MM.1S (cell line): ENCODE measurements at regions not wholly inside any gene's neighbourhood (a gene's known extent, or its start where the extent isn't known, plus 50 kb on each side); places are given as distances from the start of the nearest gene placed in this dataset.

ENCODE experiments used
- DNase-seq: peaks from one replicate; pipeline ENCODE4 v3.0.0-alpha.2; 2015
- H2AFZ ChIP-seq: fragments of 300-600 bp; sonication (generic); 2 replicates; pipeline ENCODE4 v1.6.0; 2016; ENCODE audit warnings: antibody characterized with exemption, low read length
- H3F3A ChIP-seq: fragments of 300-600 bp; sonication (generic); 2 replicates; pipeline ENCODE4 v1.6.1; 2016; ENCODE audit warnings: mild to moderate bottlenecking, antibody characterized with exemption, low read length, moderate library complexity, mixed read lengths; ENCODE audit not compliant: insufficient read depth
- H3K27ac ChIP-seq: fragments of 300-600 bp; sonication (generic); 2 replicates; pipeline ENCODE4 v1.5.1; 2016; ENCODE audit warnings: mild to moderate bottlenecking, low read length
- H3K27me3 ChIP-seq: fragments of 300-600 bp; sonication (generic); replicated peaks from 2 replicates; pipeline ENCODE4 v1.6.0; 2016; ENCODE audit warnings: low read length; ENCODE audit not compliant: insufficient read depth
- H3K36me3 ChIP-seq: fragments of 300-600 bp; sonication (generic); replicated peaks from 2 replicates; pipeline ENCODE4 v1.6.1; 2016; ENCODE audit warnings: mild to moderate bottlenecking, low read length, mixed read lengths; ENCODE audit not compliant: insufficient read depth
- H3K4me1 ChIP-seq: fragments of 300-600 bp; sonication (generic); 2 replicates; pipeline ENCODE4 v1.6.1; 2016; ENCODE audit warnings: low read length, mixed read lengths
- H3K4me2 ChIP-seq: fragments of 300-600 bp; sonication (generic); 2 replicates; pipeline ENCODE4 v1.6.0; 2016; ENCODE audit warnings: low read depth, low read length
- H3K4me3 ChIP-seq: fragments of 300-600 bp; sonication (generic); 2 replicates; pipeline ENCODE4 v1.5.1; 2016; ENCODE audit warnings: low read length, mixed read lengths
- H3K79me2 ChIP-seq: fragments of 300-600 bp; sonication (generic); 2 replicates; pipeline ENCODE4 v1.6.1; 2016; ENCODE audit warnings: mixed run types, low read length, mixed read lengths
- H3K9ac ChIP-seq: fragments of 300-600 bp; sonication (generic); 2 replicates; pipeline ENCODE4 v1.6.1; 2016; ENCODE audit warnings: low read length, mixed read lengths
- H3K9me2 ChIP-seq: fragments of 300-600 bp; sonication (generic); replicated peaks from 2 replicates; pipeline ENCODE4 v1.6.1; 2016; ENCODE audit warnings: mild to moderate bottlenecking, low read length, mixed read lengths; ENCODE audit not compliant: insufficient read depth
- H3K9me3 ChIP-seq: fragments of 300-600 bp; sonication (generic); replicated peaks from 2 replicates; pipeline ENCODE4 v1.6.1; 2016; ENCODE audit warnings: mild to moderate bottlenecking, low read length, mixed read lengths; ENCODE audit not compliant: insufficient read depth
- H4K20me1 ChIP-seq: fragments of 300-600 bp; sonication (generic); 2 replicates; pipeline ENCODE4 v1.6.1; 2016; ENCODE audit warnings: mild to moderate bottlenecking, low read length, moderate library complexity, mixed read lengths; ENCODE audit not compliant: insufficient read depth
- CTCF ChIP-seq: fragments of 300-600 bp; sonication (generic); IDR thresholded peaks from 2 replicates; pipeline ENCODE4 v1.5.1; 2016; ENCODE audit warnings: antibody characterized with exemption, low read length, mixed read lengths
- EZH2 ChIP-seq: fragments of 300-600 bp; sonication (generic); optimal IDR thresholded peaks from 2 replicates; pipeline ENCODE3; 2017; ENCODE audit warnings: low read depth, mild to moderate bottlenecking, antibody characterized with exemption, low read length, mixed read lengths
- EZH2phosphoT487 ChIP-seq: fragments of 300-600 bp; sonication (generic); IDR thresholded peaks from 2 replicates; pipeline ENCODE4 v1.6.1; 2018; ENCODE audit warnings: antibody characterized with exemption, low read length

- H3K9me2 ChIP-seq, result no peaks in the 10 kb centered on the region
- no peak overlapping the region for H3K27ac ChIP-seq
- no peaks in the 10 kb centered on the region for H3F3A ChIP-seq
- no peak overlapping the region for H3K9ac ChIP-seq
- no peaks in the 10 kb centered on the region for H3K79me2 ChIP-seq
- TF ChIP-seq EZH2 (no peak), CTCF (no peak), EZH2phosphoT487 (no peak)
- no peak for DNase-seq
- H3K9me3 ChIP-seq, result no peaks in the 10 kb centered on the region
- no peak overlapping the region for H2AFZ ChIP-seq
- no peak overlapping the region for H3K4me3 ChIP-seq
- H3K4me1 ChIP-seq, result no peaks in the 10 kb centered on the region
- H3K4me2 ChIP-seq, result no peak overlapping the region
- H3K27me3 ChIP-seq, result no peaks in the 10 kb centered on the region
- H3K36me3 ChIP-seq, result no peaks in the 10 kb centered on the region
- H4K20me1 ChIP-seq, result no peaks in the 10 kb centered on the region
Measured at GRCh38 chr12:69066492-69067373, 133.8 kb upstream of the CPM start.

GRCh38 chr12:69067713-69068112, 134.7 kb upstream of the CPM start:
- Histone ChIP-seq H3K4me3 (no peak overlapping the region), H3K36me3 (no peaks in the 10 kb centered on the region), H3K4me2 (no peak overlapping the region), H3K4me1 (no peaks in the 10 kb centered on the region), H4K20me1 (no peaks in the 10 kb centered on the region), H3K9me2 (no peaks in the 10 kb centered on the region), H3K9ac (no peak overlapping the region), H3K9me3 (no peaks in the 10 kb centered on the region), H3K79me2 (no peaks in the 10 kb centered on the region), H3F3A (no peaks in the 10 kb centered on the region), H3K27ac (no peak overlapping the region), H3K27me3 (no peaks in the 10 kb centered on the region), H2AFZ (no peak overlapping the region)
- DNase-seq, result no peak
- TF ChIP-seq CTCF (no peak), EZH2 (no peak), EZH2phosphoT487 (no peak)

GRCh38 chr12:69068448-69068847, 135.5 kb upstream of the CPM start:
- no peak overlapping the region for H3K27ac ChIP-seq
- no peak overlapping the region for H3K9ac ChIP-seq
- TF ChIP-seq EZH2, result no peak
- no peak for TF ChIP-seq EZH2phosphoT487
- no peak for TF ChIP-seq CTCF
- H3F3A ChIP-seq, result no peaks in the 10 kb centered on the region
- no peaks in the 10 kb centered on the region for H3K4me1 ChIP-seq
- H3K27me3 ChIP-seq, result no peaks in the 10 kb centered on the region
- H3K4me2 ChIP-seq, result no peak overlapping the region
- H3K4me3 ChIP-seq, result no peak overlapping the region
- DNase-seq, result no peak
- no peaks in the 10 kb centered on the region for H3K9me3 ChIP-seq
- H3K79me2 ChIP-seq, result no peaks in the 10 kb centered on the region
- H4K20me1 ChIP-seq, result no peaks in the 10 kb centered on the region
- no peak overlapping the region for H2AFZ ChIP-seq
- no peaks in the 10 kb centered on the region for H3K36me3 ChIP-seq
- H3K9me2 ChIP-seq, result no peaks in the 10 kb centered on the region
